HG02885 (cell line): ENCODE measurements at regions not wholly inside any gene's neighbourhood (a gene's known extent, or its start where the extent isn't known, plus 50 kb on each side); places are given as distances from the start of the nearest gene placed in this dataset.
"Not testable (repeated sequence)": the region's sequence is repeated elsewhere in the genome, so short reads cannot be mapped to it uniquely, and the experiment has no call there.

ENCODE experiments used
- ATAC-seq: cut with Tn5 transposase; IDR thresholded peaks from one replicate; pipeline ENCODE4 v1.9.1; 2021; ENCODE audit warnings: mild to moderate bottlenecking; ENCODE audit not compliant: unreplicated experiment, poor library complexity

DNA sequence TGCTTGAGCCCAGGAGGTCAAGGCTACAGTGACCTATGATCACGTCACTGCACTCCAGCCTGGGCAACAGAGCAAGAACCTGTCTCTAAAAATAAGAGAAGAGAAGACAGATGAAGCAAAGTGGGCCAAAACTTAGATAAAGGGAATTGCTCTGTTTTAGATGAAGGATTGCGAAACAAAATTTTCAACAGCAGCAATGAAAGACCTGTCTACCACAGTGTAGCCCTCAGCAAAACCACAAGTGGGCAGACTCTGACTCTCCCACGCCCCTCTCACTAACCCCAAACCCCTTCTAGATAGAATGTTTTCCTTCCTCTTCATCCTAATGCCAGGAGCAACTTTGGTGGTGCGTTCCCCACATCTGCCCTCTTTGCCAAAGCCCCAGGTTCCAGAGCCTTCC lies 105.6 kb upstream of the ALDH3B2 start:
- ATAC-seq: no peak

- not testable (repeated sequence) for ATAC-seq
Observed at GRCh38 chr11:67779189-67779875, 104.9 kb upstream of the ALDH3B2 start.

GRCh38 chr11:67776852-67777520 lies 102.6 kb upstream of the ALDH3B2 start:
- ATAC-seq: no peak

DNA sequence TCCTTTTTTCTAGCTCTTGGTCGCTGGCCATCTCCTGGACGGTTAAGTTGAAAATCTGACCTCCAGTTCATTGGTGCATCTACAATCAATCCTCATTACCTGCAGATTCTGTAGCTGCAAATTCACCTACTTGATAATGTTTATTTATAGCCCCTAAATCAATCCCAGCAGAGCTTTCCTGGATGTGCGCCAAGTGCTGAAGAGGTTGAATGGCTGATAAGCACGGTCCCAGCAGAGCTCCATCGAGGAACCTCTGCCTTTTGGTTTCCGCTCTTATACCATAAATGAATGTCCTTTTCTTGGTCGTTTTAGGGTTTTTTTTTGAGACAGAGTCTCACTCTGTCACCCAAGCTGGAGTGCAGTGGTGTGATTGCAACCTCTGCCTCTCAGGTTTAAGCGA lies 99.8 kb upstream of the ALDH3B2 start:
- not testable (repeated sequence) for ATAC-seq

GRCh38 chr11:67768001-67768730 lies 93.7 kb upstream of the ALDH3B2 start:
- ATAC-seq: not testable (repeated sequence)

GRCh38 chr11:67761211-67761610 lies 86.8 kb upstream of the ALDH3B2 start:
- not testable (repeated sequence) for ATAC-seq

GRCh38 chr11:67759321-67759720 lies 84.9 kb upstream of the ALDH3B2 start:
- ATAC-seq: not testable (repeated sequence)

- ATAC-seq: not testable (repeated sequence)
Observed at GRCh38 chr11:67758467-67758866, 84.0 kb upstream of the ALDH3B2 start.

- not testable (repeated sequence) for ATAC-seq
Observed at GRCh38 chr11:67758009-67758408, 83.6 kb upstream of the ALDH3B2 start.

DNA sequence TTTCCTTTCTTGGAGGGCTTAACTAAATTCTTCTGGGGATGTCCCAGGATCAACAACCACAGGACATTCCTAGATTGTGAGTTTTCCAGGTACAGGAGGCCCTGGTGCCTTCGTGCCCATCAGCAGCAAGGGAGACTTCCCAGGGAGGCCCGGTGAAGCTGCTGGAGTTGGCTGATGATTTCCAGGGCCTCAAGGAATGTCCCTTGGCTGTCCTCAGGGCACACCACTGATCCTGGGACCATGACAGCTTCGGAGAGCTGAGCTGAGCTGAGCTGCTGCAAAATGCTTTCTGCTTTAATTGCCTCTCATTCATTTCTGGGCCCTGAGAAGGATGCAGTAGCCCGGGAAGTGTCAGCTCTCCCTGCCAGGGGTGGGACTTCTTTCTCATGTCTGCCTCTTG lies 79.4 kb upstream of the ALDH3B2 start:
- ATAC-seq: not testable (repeated sequence)

- no peak for ATAC-seq
Observed at GRCh38 chr11:67745181-67745726, 70.8 kb upstream of the ALDH3B2 start.

- ATAC-seq: not testable (repeated sequence)
Observed at GRCh38 chr11:67744231-67744630, 69.8 kb upstream of the ALDH3B2 start.

GRCh38 chr11:67738231-67738630 lies 63.8 kb upstream of the ALDH3B2 start:
- ATAC-seq: not testable (repeated sequence)

GRCh38 chr11:67737562-67738080 lies 63.2 kb upstream of the ALDH3B2 start:
- ATAC-seq: not testable (repeated sequence)

DNA sequence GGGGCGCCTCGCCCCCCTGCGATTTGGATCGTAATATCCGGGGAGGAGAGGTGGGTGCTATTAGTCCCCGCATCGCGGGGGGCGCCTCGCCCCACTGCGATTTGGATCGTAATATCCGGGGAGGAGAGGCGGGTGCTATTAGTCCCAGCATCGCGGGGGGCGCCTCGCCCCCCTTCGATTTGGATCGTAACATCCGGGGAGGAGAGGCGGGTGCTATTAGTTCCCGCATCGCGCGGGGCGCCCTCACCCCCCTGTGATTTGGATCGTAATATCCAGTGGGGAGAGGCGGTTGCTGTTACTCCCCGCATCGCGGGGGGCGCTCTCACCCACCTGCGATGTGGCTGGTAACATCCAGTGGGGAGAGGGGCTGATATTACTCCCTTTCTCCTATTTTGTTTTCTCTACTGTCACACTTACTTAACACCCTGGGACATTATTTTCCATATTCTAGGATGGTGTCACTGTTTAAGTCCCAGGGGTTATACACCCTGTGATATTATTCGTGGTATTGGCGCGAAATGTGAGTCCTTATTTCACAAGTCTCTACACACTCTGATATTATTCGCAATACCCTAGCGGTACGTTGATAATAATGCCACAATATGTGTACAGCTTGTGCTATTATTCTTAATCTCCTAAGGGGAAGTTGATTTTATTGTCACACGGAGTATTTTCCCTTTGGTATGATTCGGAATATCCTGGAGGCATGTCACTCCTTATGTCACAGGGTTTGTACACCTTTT lies 57.8 kb upstream of the ALDH3B2 start:
- ATAC-seq: no peak

GRCh38 chr11:67731583-67731982 lies 57.2 kb upstream of the ALDH3B2 start:
- ATAC-seq: no peak

- not testable (repeated sequence) for ATAC-seq
Observed at GRCh38 chr11:67728163-67728571, 53.7 kb upstream of the ALDH3B2 start.

DNA sequence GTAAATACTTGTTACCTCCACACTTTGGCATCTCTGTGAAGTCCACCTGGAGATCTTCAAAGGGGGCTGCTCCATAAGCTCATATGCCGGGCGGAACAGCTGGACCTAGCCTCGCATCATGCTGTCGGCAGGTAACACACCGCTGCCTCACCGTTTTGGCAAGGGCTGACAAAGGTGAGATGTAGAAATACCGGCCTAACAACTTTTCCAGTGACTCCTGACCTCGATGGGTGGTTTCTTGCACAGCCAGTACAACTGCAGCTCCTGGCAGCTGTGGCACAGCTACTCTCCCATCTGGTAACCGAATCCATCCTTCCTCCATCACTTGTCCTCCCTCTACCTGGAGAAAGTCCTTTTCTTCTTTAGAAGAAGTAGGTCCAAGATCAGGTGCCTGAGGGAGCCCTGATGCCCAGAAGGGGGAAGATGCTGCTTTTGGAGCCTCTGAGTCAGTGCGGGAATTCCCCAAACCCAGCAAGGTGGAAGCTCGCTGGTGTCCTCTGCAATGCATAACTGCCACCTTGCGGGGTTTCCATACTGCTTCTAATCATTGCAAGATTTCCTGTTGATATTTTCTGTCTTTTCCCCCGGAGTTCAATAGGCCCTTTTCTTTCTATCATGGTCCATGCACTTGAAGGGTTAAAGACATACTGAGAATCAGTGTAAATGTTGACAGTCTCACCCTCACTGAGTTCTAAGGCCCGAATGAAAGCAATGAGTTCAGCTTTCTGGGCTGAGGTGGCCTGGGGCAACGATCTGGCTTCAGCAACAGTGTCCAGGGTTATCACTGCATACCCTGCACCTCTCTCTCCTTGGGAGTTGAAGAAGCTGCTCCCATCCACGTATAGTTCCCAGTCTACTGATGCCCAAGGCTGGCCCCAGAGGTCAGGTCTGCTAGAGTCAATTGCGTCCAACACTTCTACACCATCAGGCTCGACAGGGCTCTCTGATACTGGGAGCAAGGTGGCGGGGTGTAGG lies 52.9 kb upstream of the ALDH3B2 start:
- not testable (repeated sequence) for ATAC-seq
